ENCODE measurements at regions not wholly inside any gene's neighbourhood (a gene's known extent, or its start where the extent isn't known, plus 50 kb on each side); places are given as distances from the start of the nearest gene placed in this dataset.

- no peak overlapping the region for H3K27ac ChIP-seq
- no peak overlapping the region for H3K27ac Mint-ChIP-seq
- H2AFZ ChIP-seq (replicated peaks) = no peak overlapping the region
- H3K9ac ChIP-seq = no peak overlapping the region
- no peaks in the 10 kb centered on the region for H3K4me1 ChIP-seq
- TF ChIP-seq EZH2 (IDR thresholded peaks at IDR 0.05) (no peak), EZH2phosphoT487 (IDR thresholded peaks at IDR 0.05) (no peak), CTCF (IDR thresholded peaks at IDR 0.05) (no peak)
- no peaks in the 10 kb centered on the region for H4K20me1 ChIP-seq (ENCODE audit: low read depth)
- no peaks in the 10 kb centered on the region for H3K36me3 Mint-ChIP-seq
- peaks cover 4% of the 10 kb centered on the region for H3K9me3 Mint-ChIP-seq
- no peaks in the 10 kb centered on the region for H3K27me3 Mint-ChIP-seq (ENCODE audit: insufficient read depth, low read depth)
- no peaks in the 10 kb centered on the region for H3F3A ChIP-seq (ENCODE audit: low read depth)
- no peak for DNase-seq (ENCODE audit: low spot score)
- H3K79me2 ChIP-seq (ENCODE audit: low read depth) = no peaks in the 10 kb centered on the region
- peaks cover 2% of the 10 kb centered on the region for H3K4me1 Mint-ChIP-seq
- H3K27me3 ChIP-seq = no peaks in the 10 kb centered on the region
- no peak overlapping the region for H3K4me3 Mint-ChIP-seq
- no peak overlapping the region for H3K4me2 ChIP-seq
- no peak overlapping the region for H3K4me3 ChIP-seq
- H3K9me3 ChIP-seq (ENCODE audit: low read depth) = no peaks in the 10 kb centered on the region
- no peaks in the 10 kb centered on the region for H3K36me3 ChIP-seq
Observed at GRCh38 chr2:33796511-33796910, 197.4 kb upstream of the FAM98A start.

- Mint-ChIP-seq H3K36me3 (no peaks in the 10 kb centered on the region), H3K27me3 (ENCODE audit: insufficient read depth, low read depth) (no peaks in the 10 kb centered on the region), H3K27ac (no peak overlapping the region), H3K4me3 (no peak overlapping the region), H3K9me3 (peaks cover 4% of the 10 kb centered on the region), H3K4me1 (peaks cover 2% of the 10 kb centered on the region)
- Histone ChIP-seq H3K4me3 (no peak overlapping the region), H4K20me1 (ENCODE audit: low read depth) (no peaks in the 10 kb centered on the region), H3K36me3 (no peaks in the 10 kb centered on the region), H3K79me2 (ENCODE audit: low read depth) (no peaks in the 10 kb centered on the region), H3K9me3 (ENCODE audit: low read depth) (no peaks in the 10 kb centered on the region), H3K27me3 (no peaks in the 10 kb centered on the region), H3K4me2 (no peak overlapping the region), H3K4me1 (no peaks in the 10 kb centered on the region), H2AFZ (replicated peaks) (no peak overlapping the region), H3F3A (ENCODE audit: low read depth) (no peaks in the 10 kb centered on the region), H3K27ac (no peak overlapping the region), H3K9ac (no peak overlapping the region)
- no peak for DNase-seq (ENCODE audit: low spot score)
- no peak for TF ChIP-seq CTCF (IDR thresholded peaks at IDR 0.05)
- no peak for TF ChIP-seq EZH2phosphoT487 (IDR thresholded peaks at IDR 0.05)
- no peak for TF ChIP-seq EZH2 (IDR thresholded peaks at IDR 0.05)
Observed at GRCh38 chr2:33791625-33792024, 192.5 kb upstream of the FAM98A start.

GRCh38 chr2:33788044-33788443 lies 188.9 kb upstream of the FAM98A start:
- Mint-ChIP-seq H3K4me3 (no peak overlapping the region), H3K9me3 (peaks cover 4% of the 10 kb centered on the region)

More at GRCh38 chr2:33788044-33788443, 188.9 kb upstream of the FAM98A start:
- no peaks in the 10 kb centered on the region for H3K27me3 ChIP-seq
- no peaks in the 10 kb centered on the region for H3K36me3 Mint-ChIP-seq
- no peaks in the 10 kb centered on the region for H3K27me3 Mint-ChIP-seq (ENCODE audit: insufficient read depth, low read depth)
- no peaks in the 10 kb centered on the region for H3K9me3 ChIP-seq (ENCODE audit: low read depth)
- TF ChIP-seq CTCF (IDR thresholded peaks at IDR 0.05) (no peak), EZH2phosphoT487 (IDR thresholded peaks at IDR 0.05) (no peak), EZH2 (IDR thresholded peaks at IDR 0.05) (no peak)
- H3K4me1 Mint-ChIP-seq = peaks cover 2% of the 10 kb centered on the region
- H3K36me3 ChIP-seq = no peaks in the 10 kb centered on the region
- H3K4me2 ChIP-seq = no peak overlapping the region
- H3F3A ChIP-seq (ENCODE audit: low read depth) = no peaks in the 10 kb centered on the region
- no peak overlapping the region for H3K4me3 ChIP-seq
- DNase-seq (ENCODE audit: low spot score) = no peak
- no peaks in the 10 kb centered on the region for H3K79me2 ChIP-seq (ENCODE audit: low read depth)
- no peaks in the 10 kb centered on the region for H3K4me1 ChIP-seq
- no peak overlapping the region for H3K27ac ChIP-seq
- no peak overlapping the region for H3K27ac Mint-ChIP-seq
- no peak overlapping the region for H3K9ac ChIP-seq
- H4K20me1 ChIP-seq (ENCODE audit: low read depth) = no peaks in the 10 kb centered on the region
- no peak overlapping the region for H2AFZ ChIP-seq (replicated peaks)

All from neural progenitor cell (in vitro differentiated cells).